NT2/D1 (cell line): ENCODE measurements at regions not wholly inside any gene's neighbourhood (a gene's known extent, or its start where the extent isn't known, plus 50 kb on each side); places are given as distances from the start of the nearest gene placed in this dataset.
"Not testable (repeated sequence)": the region's sequence is repeated elsewhere in the genome, so short reads cannot be mapped to it uniquely, and the experiment has no call there.

ENCODE experiments used
- DNase-seq: peaks from one replicate; pipeline ENCODE4 v3.0.0-alpha.2; 2011; ENCODE audit warnings: low read depth, low spot score
- H3K27me3 ChIP-seq: 2 replicates; pipeline ENCODE4 v1.6.0; 2011; ENCODE audit warnings: mild to moderate bottlenecking; ENCODE audit not compliant: insufficient read length, insufficient read depth
- H3K36me3 ChIP-seq: 2 replicates; pipeline ENCODE4 v1.6.1; 2011; ENCODE audit warnings: mild to moderate bottlenecking, low read length, mixed read lengths; ENCODE audit not compliant: insufficient read depth, insufficient read length
- H3K4me1 ChIP-seq: 2 replicates; pipeline ENCODE4 v1.5.1; 2011; ENCODE audit not compliant: insufficient read depth, insufficient read length
- H3K4me3 ChIP-seq: 2 replicates; pipeline ENCODE4 v1.5.1; 2011; ENCODE audit warnings: low read depth; ENCODE audit not compliant: insufficient read length
- H3K9ac ChIP-seq: 2 replicates; pipeline ENCODE4 v1.6.0; 2011; ENCODE audit warnings: low read depth; ENCODE audit not compliant: insufficient read length
- H3K9me3 ChIP-seq: 2 replicates; pipeline ENCODE4 v1.5.1; 2011; ENCODE audit warnings: mild to moderate bottlenecking, low read length; ENCODE audit not compliant: insufficient read depth
- SUZ12 ChIP-seq: IDR thresholded peaks from 2 replicates; pipeline ENCODE4 v1.6.1; 2011; ENCODE audit not compliant: insufficient read length, insufficient read depth; ENCODE audit errors: extremely low read depth
- YY1 ChIP-seq: IDR thresholded peaks from 2 replicates; pipeline ENCODE4 v1.6.1; 2011; ENCODE audit not compliant: insufficient read length, insufficient read depth
- ZNF274 ChIP-seq: IDR thresholded peaks from 2 replicates; pipeline ENCODE4 v1.6.1; 2011; ENCODE audit warnings: mild to moderate bottlenecking, low read depth, low read length

DNA sequence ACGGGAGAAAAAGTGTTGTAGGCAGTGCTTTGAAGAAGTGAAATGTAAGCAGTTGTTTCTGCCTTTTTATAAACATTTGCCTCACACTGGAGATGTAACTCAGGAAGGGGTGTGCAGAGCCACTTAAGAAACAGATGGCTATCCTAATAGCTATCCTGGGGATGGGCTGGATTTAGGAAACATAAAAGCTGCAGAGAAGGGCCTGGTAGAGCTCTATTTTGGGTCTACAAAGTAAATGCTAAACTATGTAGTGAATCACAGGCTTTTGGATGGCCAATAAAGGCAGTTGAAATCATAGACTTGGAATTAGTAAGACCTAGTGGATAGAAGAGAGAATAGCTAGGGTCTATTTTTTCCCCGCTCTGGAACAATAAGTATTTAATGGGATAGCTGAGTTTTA is 79.9 kb upstream of the AGR3 start:
- no peak for TF ChIP-seq SUZ12
- TF ChIP-seq ZNF274: no peak
- no peak for TF ChIP-seq YY1
- Histone ChIP-seq H3K9me3 (peaks cover 7% of the 10 kb centered on the region; the same call in 1 of the 2 replicates), H3K4me1 (no peaks in the 10 kb centered on the region), H3K36me3 (no peaks in the 10 kb centered on the region), H3K9ac (no peak overlapping the region), H3K4me3 (no peak overlapping the region), H3K27me3 (no peaks in the 10 kb centered on the region)
- no peak for DNase-seq

DNA sequence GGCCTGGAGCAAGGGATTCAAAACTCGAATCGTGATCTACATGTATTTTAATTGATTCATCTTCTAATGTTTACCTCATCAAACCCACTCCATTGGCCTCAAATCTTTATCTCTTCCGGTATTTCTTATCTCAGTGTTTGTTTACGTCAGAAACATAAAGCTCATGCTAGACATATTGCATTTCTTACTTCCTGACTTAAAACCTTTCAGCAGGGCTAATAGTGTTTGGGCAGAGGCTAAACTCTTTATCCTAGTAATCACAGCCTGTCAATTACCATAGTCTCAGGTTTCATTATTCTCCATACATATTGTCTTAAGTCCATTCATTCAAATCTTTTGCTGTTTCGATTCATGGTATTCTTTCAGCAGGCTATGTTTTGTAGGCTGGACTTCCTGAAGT is 81.3 kb upstream of the AGR3 start:
- Histone ChIP-seq H3K4me1 (no peaks in the 10 kb centered on the region), H3K36me3 (no peaks in the 10 kb centered on the region), H3K27me3 (no peaks in the 10 kb centered on the region), H3K9ac (no peak overlapping the region), H3K9me3 (peaks cover 7% of the 10 kb centered on the region; the same call in 1 of the 2 replicates), H3K4me3 (no peak overlapping the region)
- no peak for TF ChIP-seq YY1
- no peak for TF ChIP-seq SUZ12
- no peak for TF ChIP-seq ZNF274
- DNase-seq: no peak

DNA sequence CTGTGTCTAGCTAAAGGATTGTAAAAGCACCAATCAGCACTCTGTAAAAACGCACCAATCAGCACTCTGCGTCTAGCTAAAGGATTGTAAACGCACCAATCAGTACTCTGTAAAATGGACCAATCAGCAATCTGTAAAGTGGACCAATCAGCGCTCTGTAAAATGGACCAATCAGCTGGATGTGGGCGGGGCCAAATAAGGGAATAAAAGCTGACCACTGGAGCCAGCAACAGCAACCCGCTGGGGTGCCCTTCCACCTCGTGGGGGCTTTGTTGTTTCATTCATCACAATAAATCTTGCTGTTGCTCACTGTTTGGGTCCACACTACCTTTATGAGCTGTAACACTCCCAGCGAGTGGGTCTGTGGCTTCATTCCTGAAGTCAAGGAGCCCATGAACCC is 83.9 kb upstream of the AGR3 start:
- H3K9me3 ChIP-seq: not testable (repeated sequence)

DNA sequence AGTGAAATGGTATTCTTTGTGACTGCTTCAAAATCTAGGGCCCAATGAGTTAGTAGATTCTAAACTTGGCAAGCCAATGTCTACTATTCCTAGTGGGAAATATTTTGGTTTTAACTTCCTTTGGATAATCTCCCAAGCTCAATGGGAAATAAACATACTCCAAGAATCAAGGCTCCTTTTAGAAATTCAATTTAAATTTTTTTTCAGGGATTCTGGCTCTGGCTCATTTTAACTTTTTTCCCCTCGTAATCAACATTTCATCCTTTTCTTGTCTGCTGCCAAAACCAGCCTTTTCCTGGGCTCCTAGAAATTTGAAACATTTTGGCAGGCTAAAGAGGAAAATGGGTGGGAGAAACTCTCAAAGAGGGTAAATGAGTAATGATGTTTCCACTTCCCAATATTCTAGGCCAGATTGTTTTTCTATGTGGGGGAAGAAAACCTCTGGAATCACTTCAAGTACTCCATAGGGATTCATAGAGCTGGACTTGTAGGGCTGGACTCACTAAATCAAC is 85.6 kb upstream of the AGR3 start:
- no peak for DNase-seq
- Histone ChIP-seq H3K36me3 (no peaks in the 10 kb centered on the region), H3K9ac (no peak overlapping the region), H3K4me3 (no peak overlapping the region), H3K9me3 (peaks cover 7% of the 10 kb centered on the region; the same call in 1 of the 2 replicates), H3K4me1 (no peaks in the 10 kb centered on the region), H3K27me3 (no peaks in the 10 kb centered on the region)
- TF ChIP-seq ZNF274: no peak
- TF ChIP-seq YY1: no peak
- TF ChIP-seq SUZ12: no peak

More for the DNA sequence above, 83.9 kb upstream of the AGR3 start:
- DNase-seq, H3K36me3 ChIP-seq, H3K9ac ChIP-seq, H3K4me1 ChIP-seq, H3K4me3 ChIP-seq, H3K27me3 ChIP-seq: not testable (repeated sequence)

DNA sequence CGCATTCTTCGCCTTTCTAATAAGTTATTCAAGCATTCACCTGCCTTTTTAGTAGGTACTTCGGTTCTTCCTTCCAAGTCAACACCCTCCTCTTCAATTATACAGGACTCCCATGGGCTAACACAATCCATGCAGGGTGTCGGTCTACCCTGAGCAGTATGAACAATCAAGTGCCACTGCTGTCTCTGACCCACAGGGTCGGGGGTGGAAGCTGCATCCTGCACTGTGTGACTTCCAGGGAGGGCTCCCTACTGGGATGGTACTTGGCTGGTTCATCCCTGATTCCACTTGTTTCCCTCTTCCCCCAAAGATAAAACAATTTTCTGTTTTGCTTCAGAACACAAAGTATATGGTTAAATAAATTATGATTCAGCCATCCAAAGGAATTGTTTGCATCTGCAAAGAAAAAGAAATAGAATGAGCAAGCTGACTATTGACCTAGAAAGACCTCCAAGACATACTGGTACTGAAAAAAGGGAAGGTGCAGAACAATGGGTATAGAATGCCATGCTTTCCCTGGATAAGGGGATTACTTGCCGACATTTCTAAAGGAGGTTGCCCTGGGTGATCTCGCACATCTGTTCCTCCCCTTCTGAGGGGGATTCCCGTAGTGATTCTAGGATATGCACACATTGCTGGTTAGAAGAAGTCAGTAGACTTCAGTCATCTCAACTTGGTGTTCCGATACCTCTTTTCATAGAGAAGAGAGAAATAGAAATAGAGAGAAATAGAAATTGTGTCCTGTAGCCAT is 89.1 kb upstream of the AGR3 start:
- H3K36me3 ChIP-seq: no peaks in the 10 kb centered on the region
- no peak overlapping the region for H3K4me3 ChIP-seq
- H3K9ac ChIP-seq: no peak overlapping the region
- no peaks in the 10 kb centered on the region for H3K27me3 ChIP-seq
- no peak for TF ChIP-seq YY1
- no peak for TF ChIP-seq SUZ12
- TF ChIP-seq ZNF274: no peak
- H3K9me3 ChIP-seq: 0 out of 2 replicates have a peak, but pooled peaks cover under 1% of the 10 kb centered on the region
- no peak for DNase-seq
- H3K4me1 ChIP-seq: no peaks in the 10 kb centered on the region

DNA sequence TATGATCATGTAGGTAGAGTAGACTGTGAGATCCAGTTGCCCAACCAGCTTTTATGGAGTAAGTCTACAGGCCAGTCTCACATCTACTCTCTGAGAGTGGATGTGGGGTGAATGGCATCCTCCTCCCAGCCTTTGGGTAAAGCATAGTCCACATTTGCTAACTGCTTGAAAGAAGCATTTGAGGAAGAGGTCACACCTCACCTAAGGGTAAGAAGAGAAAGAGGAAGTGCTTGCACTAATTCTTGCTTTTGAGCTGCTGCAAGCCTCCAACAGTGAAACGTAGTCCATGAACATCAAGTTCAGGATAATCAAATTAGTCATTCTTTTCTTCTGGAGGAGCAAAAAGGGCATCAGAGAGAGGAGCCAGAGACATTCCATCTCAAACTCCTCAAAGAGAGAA is 93.9 kb upstream of the AGR3 start:
- Histone ChIP-seq H3K4me3 (no peak overlapping the region), H3K4me1 (no peaks in the 10 kb centered on the region), H3K27me3 (no peaks in the 10 kb centered on the region), H3K9ac (no peak overlapping the region), H3K36me3 (no peaks in the 10 kb centered on the region), H3K9me3 (no peaks in the 10 kb centered on the region)
- DNase-seq: no peak
- no peak for TF ChIP-seq YY1
- no peak for TF ChIP-seq ZNF274
- TF ChIP-seq SUZ12: no peak

DNA sequence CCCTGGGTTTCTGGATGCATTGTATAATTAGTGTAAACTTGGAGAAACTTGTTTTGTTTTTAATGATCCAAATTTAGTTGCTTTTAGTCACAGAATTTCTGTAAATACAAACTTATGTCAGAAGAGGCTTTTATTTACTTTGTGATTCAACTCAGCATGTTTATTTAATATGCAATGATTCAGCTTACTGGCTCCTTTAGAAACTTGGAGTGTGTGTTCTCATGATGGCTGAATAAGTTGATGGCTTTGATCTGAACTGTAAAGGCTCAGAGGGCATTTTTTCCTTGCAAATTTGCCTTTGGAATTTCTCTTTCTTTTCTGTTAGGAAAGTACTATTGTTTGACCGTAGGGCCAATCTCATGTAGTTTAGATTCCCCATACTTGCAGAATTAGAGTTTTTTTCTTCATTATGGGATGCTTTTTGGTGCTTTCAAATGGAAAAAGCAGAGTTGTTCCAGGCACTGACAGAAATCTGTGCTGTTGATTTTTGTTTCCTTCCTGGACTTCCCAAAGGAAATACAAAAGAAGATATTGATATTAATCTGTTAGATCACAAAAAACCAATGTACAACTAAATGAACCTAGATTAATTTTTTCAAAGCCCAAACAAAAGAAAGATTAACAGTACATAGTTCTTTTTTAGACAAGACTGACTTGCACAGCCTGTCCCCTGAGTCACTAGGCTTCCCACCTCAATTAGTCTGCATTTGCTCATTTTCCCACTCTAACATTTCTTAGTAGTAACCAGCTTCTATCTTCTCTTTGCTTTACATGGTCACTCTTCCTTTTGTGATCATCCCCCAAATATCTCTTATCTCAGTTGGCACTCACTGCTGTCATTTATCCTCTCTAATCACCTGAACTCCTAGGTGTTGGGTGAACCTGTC is 96.8 kb upstream of the AGR3 start:
- no peaks in the 10 kb centered on the region for H3K9me3 ChIP-seq
- no peaks in the 10 kb centered on the region for H3K4me1 ChIP-seq
- no peaks in the 10 kb centered on the region for H3K27me3 ChIP-seq
- no peak for TF ChIP-seq YY1
- TF ChIP-seq SUZ12: no peak
- TF ChIP-seq ZNF274: no peak
- DNase-seq: peak; percentile 27
- H3K36me3 ChIP-seq: no peaks in the 10 kb centered on the region
- no peak overlapping the region for H3K4me3 ChIP-seq
- H3K9ac ChIP-seq: no peak overlapping the region
